PC-9 (cell line): ENCODE measurements at regions not wholly inside any gene's neighbourhood (a gene's known extent, or its start where the extent isn't known, plus 50 kb on each side); places are given as distances from the start of the nearest gene placed in this dataset.

Source experiments
- CTCF ChIP-seq: fragments of 200-600 bp; sonication (generic); conservative IDR thresholded peaks from 2 replicates; pipeline ENCODE4 v1.6.1; 2017; ENCODE audit warnings: mixed run types, antibody characterized with exemption, mild to moderate bottlenecking, moderate library complexity
- EZH2 ChIP-seq: fragments of 200-600 bp; sonication (generic); IDR thresholded peaks from 2 replicates; pipeline ENCODE4 v1.8.0; 2017; ENCODE audit warnings: antibody characterized with exemption, low read depth

- TF ChIP-seq EZH2 (no peak), CTCF (no peak)
Measured at GRCh38 chr6:80502871-80503270, 396.4 kb downstream of the BCKDHB start.
